ENCODE measurements at regions not wholly inside any gene's neighbourhood (a gene's known extent, or its start where the extent isn't known, plus 50 kb on each side); places are given as distances from the start of the nearest gene placed in this dataset.

DNA sequence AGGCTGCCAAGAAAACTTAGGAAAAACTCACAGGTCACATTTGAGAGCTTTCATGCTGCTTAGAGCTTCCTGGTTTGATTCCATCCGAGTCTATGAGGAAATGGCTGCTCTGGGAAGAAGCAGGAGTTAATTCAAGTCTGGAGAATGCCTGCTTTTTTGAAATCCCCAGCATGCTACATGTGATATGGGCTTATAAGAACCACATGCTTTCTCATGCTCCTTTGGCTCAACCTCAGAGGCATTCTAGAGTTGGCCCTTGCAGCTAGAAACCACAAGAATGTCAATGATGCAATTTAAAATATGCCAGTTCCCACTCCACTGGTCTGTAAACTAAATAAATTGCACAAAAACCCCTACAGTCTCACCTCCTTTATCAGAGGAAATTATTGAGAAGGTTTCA lies 142.9 kb upstream of the OLIG3 start (continued):
- TF ChIP-seq ZNF274 (IDR thresholded peaks at IDR 0.05; ENCODE audit: borderline replicate concordance, extremely low read depth, low read length) (no peak), BCL11A (IDR thresholded peaks at IDR 0.05; ENCODE audit: low read depth in 2 of 2, low read length in 2 of 2) (no peak), TAF1 (IDR thresholded peaks at IDR 0.05; ENCODE audit: low read depth, low read length) (no peak)

Data from H1 (cell line).